T follicular helper cell (primary cell): ENCODE measurements at regions not wholly inside any gene's neighbourhood (a gene's known extent, or its start where the extent isn't known, plus 50 kb on each side); places are given as distances from the start of the nearest gene placed in this dataset.

Source experiments
- DNase-seq: peaks from one replicate; pipeline ENCODE4 v3.0.0-alpha.2; 2020; ENCODE audit warnings: low read depth

GRCh38 chr4:180717451-180718033 is 1525.7 kb upstream of the TENM3 start:
- DNase-seq, result no peak

GRCh38 chr4:180721356-180721755 is 1521.8 kb upstream of the TENM3 start:
- DNase-seq, result no peak

- DNase-seq, result no peak
Measured at GRCh38 chr4:180726611-180727010, 1516.6 kb upstream of the TENM3 start.

- no peak for DNase-seq
Measured at GRCh38 chr4:180727478-180727877, 1515.7 kb upstream of the TENM3 start.

GRCh38 chr4:180734753-180735432 is 1508.3 kb upstream of the TENM3 start:
- no peak for DNase-seq

- DNase-seq, result no peak
Measured at GRCh38 chr4:180741703-180742102, 1501.5 kb upstream of the TENM3 start.

GRCh38 chr4:180745019-180745418 is 1498.2 kb upstream of the TENM3 start:
- no peak for DNase-seq

- DNase-seq, result no peak
Measured at GRCh38 chr4:180751009-180751408, 1492.2 kb upstream of the TENM3 start.

- no peak for DNase-seq
Measured at GRCh38 chr4:180757927-180758326, 1485.3 kb upstream of the TENM3 start.

GRCh38 chr4:180766045-180766444 is 1477.2 kb upstream of the TENM3 start:
- DNase-seq, result no peak

- DNase-seq, result no peak
Measured at GRCh38 chr4:180766944-180767729, 1476.1 kb upstream of the TENM3 start.

GRCh38 chr4:180768610-180769009 is 1474.6 kb upstream of the TENM3 start:
- DNase-seq, result no peak

- DNase-seq, result no peak
Measured at GRCh38 chr4:180769791-180770190, 1473.4 kb upstream of the TENM3 start.

- DNase-seq, result no peak
Measured at GRCh38 chr4:180770265-180770664, 1472.9 kb upstream of the TENM3 start.

GRCh38 chr4:180784940-180785339 is 1458.3 kb upstream of the TENM3 start:
- DNase-seq, result no peak

GRCh38 chr4:180788729-180789128 is 1454.5 kb upstream of the TENM3 start:
- DNase-seq, result no peak

- no peak for DNase-seq
Measured at GRCh38 chr4:180789929-180790328, 1453.3 kb upstream of the TENM3 start.

GRCh38 chr4:180790471-180790870 is 1452.7 kb upstream of the TENM3 start:
- no peak for DNase-seq

GRCh38 chr4:180792541-180792940 is 1450.7 kb upstream of the TENM3 start:
- no peak for DNase-seq

- DNase-seq, result no peak
Measured at GRCh38 chr4:180794333-180794732, 1448.9 kb upstream of the TENM3 start.

- no peak for DNase-seq
Measured at GRCh38 chr4:180798036-180798577, 1445.1 kb upstream of the TENM3 start.

- DNase-seq, result no peak
Measured at GRCh38 chr4:180799798-180800197, 1443.4 kb upstream of the TENM3 start.

GRCh38 chr4:180805101-180805500 is 1438.1 kb upstream of the TENM3 start:
- no peak for DNase-seq
